HG02678 (cell line): ENCODE measurements at regions not wholly inside any gene's neighbourhood (a gene's known extent, or its start where the extent isn't known, plus 50 kb on each side); places are given as distances from the start of the nearest gene placed in this dataset.
"Not testable (repeated sequence)": the region's sequence is repeated elsewhere in the genome, so short reads cannot be mapped to it uniquely, and the experiment has no call there.

Source experiments
- ATAC-seq: cut with Tn5 transposase; IDR thresholded peaks from one replicate; pipeline ENCODE4 v1.9.1; 2021; ENCODE audit warnings: mild to moderate bottlenecking, moderate library complexity; ENCODE audit not compliant: unreplicated experiment

GRCh38 chr19:27966390-27966816 is 1246.5 kb downstream of the UQCRFS1 start:
- no peak for ATAC-seq

- no peak for ATAC-seq
Observed at GRCh38 chr19:27964185-27964584, 1248.8 kb downstream of the UQCRFS1 start.

- no peak for ATAC-seq
Observed at GRCh38 chr19:27962264-27962663, 1250.7 kb downstream of the UQCRFS1 start.

- ATAC-seq, result no peak
Observed at GRCh38 chr19:27955485-27956480, 1257.2 kb downstream of the UQCRFS1 start.

GRCh38 chr19:27942607-27943006 is 1270.3 kb downstream of the UQCRFS1 start:
- not testable (repeated sequence) for ATAC-seq

- ATAC-seq, result no peak
Observed at GRCh38 chr19:27936139-27936538, 1276.8 kb downstream of the UQCRFS1 start.

GRCh38 chr19:27935669-27936068 is 1277.3 kb downstream of the UQCRFS1 start:
- ATAC-seq, result no peak

- ATAC-seq, result no peak
Observed at GRCh38 chr19:27929399-27929798, 1283.6 kb downstream of the UQCRFS1 start.

- no peak for ATAC-seq
Observed at GRCh38 chr19:27925202-27925601, 1287.7 kb downstream of the UQCRFS1 start.

GRCh38 chr19:27922970-27923369 is 1290.0 kb downstream of the UQCRFS1 start:
- ATAC-seq, result no peak

GRCh38 chr19:27920774-27921173 is 1292.2 kb downstream of the UQCRFS1 start:
- ATAC-seq, result no peak

GRCh38 chr19:27918818-27919217 is 1294.1 kb downstream of the UQCRFS1 start:
- no peak for ATAC-seq

GRCh38 chr19:27911122-27911898 is 1301.6 kb downstream of the UQCRFS1 start:
- ATAC-seq, result no peak

- no peak for ATAC-seq
Observed at GRCh38 chr19:27909861-27910260, 1303.1 kb downstream of the UQCRFS1 start.

- ATAC-seq, result no peak
Observed at GRCh38 chr19:27909185-27909840, 1303.6 kb downstream of the UQCRFS1 start.

GRCh38 chr19:27906081-27906480 is 1306.9 kb downstream of the UQCRFS1 start:
- ATAC-seq, result no peak

- no peak for ATAC-seq
Observed at GRCh38 chr19:27905074-27905473, 1307.9 kb downstream of the UQCRFS1 start.

GRCh38 chr19:27901078-27901477 is 1311.9 kb downstream of the UQCRFS1 start:
- no peak for ATAC-seq

- no peak for ATAC-seq
Observed at GRCh38 chr19:27896091-27896490, 1316.9 kb downstream of the UQCRFS1 start.

- no peak for ATAC-seq
Observed at GRCh38 chr19:27894906-27895754, 1317.8 kb downstream of the UQCRFS1 start.
